Right lobe of liver (tissue), 4 donors: ENCODE measurements at regions not wholly inside any gene's neighbourhood (a gene's known extent, or its start where the extent isn't known, plus 50 kb on each side); places are given as distances from the start of the nearest gene placed in this dataset.

ENCODE experiments used
- CTCF ChIP-seq, 4 donors: fragments of 200-600 bp in 3 of 4; fragments of 450-650 bp in 1 of 4; IDR thresholded peaks; one replicate each; pipeline versions ENCODE4 v1.5.1 to v1.8.0; 2016 to 2022; ENCODE audit warnings: antibody characterized with exemption in 4 of 4, mild to moderate bottlenecking in 2 of 4
- POLR2A ChIP-seq: fragments of 450-650 bp; IDR thresholded peaks from one replicate; pipeline ENCODE4 v1.6.1; 2017; ENCODE audit warnings: antibody characterized with exemption, mild to moderate bottlenecking
- donor health status: DM: no; HTN: no; CAD: no.
- donor health status: DM: no; HTN: no; CAD: no.
- donor health status: DM: no; HTN: yes; CAD: no.

GRCh38 chr4:24285759-24286158, 298.6 kb downstream of the DHX15 start:
- TF ChIP-seq CTCF (IDR thresholded peaks at IDR 0.05), result no peak
- no peak for TF ChIP-seq POLR2A
